Tibial artery (tissue), 4 donors: ENCODE measurements at regions not wholly inside any gene's neighbourhood (a gene's known extent, or its start where the extent isn't known, plus 50 kb on each side); places are given as distances from the start of the nearest gene placed in this dataset.
"Not testable (repeated sequence)": the region's sequence is repeated elsewhere in the genome, so short reads cannot be mapped to it uniquely, and the experiment has no call there.

Experiments
- DNase-seq, 2 donors: peaks; one replicate each; pipeline ENCODE4 v3.0.0-alpha.2; 2019
- H3K27ac ChIP-seq, 2 donors: fragments of 200-600 bp; sonication (generic) in 1 of 2; 1 replicate in 1 of 2; 2 replicates in 1 of 2; pipeline ENCODE4 v1.5.1; 2018 to 2019; ENCODE audit warnings: mild to moderate bottlenecking in 1 of 2
- H3K27me3 ChIP-seq, 2 donors: fragments of 200-600 bp; sonication (generic) in 1 of 2; one replicate each; pipeline versions ENCODE4 v1.5.1 to v1.6.0; 2016 to 2019
- H3K36me3 ChIP-seq, 3 donors: fragments of 200-600 bp; sonication (generic) in 2 of 3; one replicate each; pipeline ENCODE4 v1.5.1; 2016 to 2019; ENCODE audit warnings: mild to moderate bottlenecking in 2 of 3
- H3K4me1 ChIP-seq, 4 donors: fragments of 200-600 bp; sonication (generic) in 2 of 4; 1 replicate in 3 of 4; 2 replicates in 1 of 4; pipeline ENCODE4 v1.5.1; 2016 to 2019
- H3K4me3 ChIP-seq, 2 donors: fragments of 200-600 bp; sonication (generic) in 1 of 2; 1 replicate in 1 of 2; 2 replicates in 1 of 2; pipeline ENCODE4 v1.5.1; 2018 to 2019; ENCODE audit warnings: mild to moderate bottlenecking in 2 of 2
- H3K9me3 ChIP-seq, 3 donors: fragments of 200-600 bp; sonication (generic) in 1 of 3; one replicate each; pipeline ENCODE4 v1.5.1; 2016 to 2019
- CTCF ChIP-seq, 2 experiments: fragments of 200-600 bp in 1 of 2; fragments of 450-650 bp in 1 of 2; IDR thresholded peaks; one replicate each; pipeline ENCODE4 v1.5.1; 2017 to 2019; ENCODE audit warnings: antibody characterized with exemption in 2 of 2, mild to moderate bottlenecking in 1 of 2, moderate library complexity in 1 of 2
- intact Hi-C: fragments of 100-400 bp; cut with DNase I; formaldehyde crosslinking; loops from one replicate; pipeline ENCODE4 v1.15.0; 2023; ENCODE audit warnings: low total_unique reads

- no peaks in the 10 kb centered on the region for H3K27me3 ChIP-seq
- DNase-seq, result no peak
- intact Hi-C loops, result no loop called here
- no peaks in the 10 kb centered on the region for H3K36me3 ChIP-seq
- H3K27ac ChIP-seq, result no peak overlapping the region
- H3K4me3 ChIP-seq, result no peak overlapping the region
- no peak for TF ChIP-seq CTCF (IDR thresholded peaks at IDR 0.05)
- no peaks in the 10 kb centered on the region for H3K9me3 ChIP-seq
- no peaks in the 10 kb centered on the region for H3K4me1 ChIP-seq
These were observed 134.5 kb upstream of the SEMA6A start for GRCh38 chr5:116709082-116709481.

GRCh38 chr5:116705121-116705519 is 130.5 kb upstream of the SEMA6A start:
- H3K4me3 ChIP-seq, intact Hi-C loops, H3K27ac ChIP-seq, H3K36me3 ChIP-seq, H3K9me3 ChIP-seq, DNase-seq, H3K4me1 ChIP-seq, H3K27me3 ChIP-seq: not testable (repeated sequence)

GRCh38 chr5:116703941-116704340 is 129.3 kb upstream of the SEMA6A start:
- TF ChIP-seq CTCF (IDR thresholded peaks at IDR 0.05), result no peak
- no peak for DNase-seq
- intact Hi-C loops, result no loop called here
- Histone ChIP-seq H3K4me3 (no peak overlapping the region), H3K4me1 (no peaks in the 10 kb centered on the region), H3K27ac (no peak overlapping the region), H3K36me3 (no peaks in the 10 kb centered on the region), H3K9me3 (no peaks in the 10 kb centered on the region), H3K27me3 (no peaks in the 10 kb centered on the region)

GRCh38 chr5:116703328-116703727 is 128.7 kb upstream of the SEMA6A start:
- no peak for TF ChIP-seq CTCF (IDR thresholded peaks at IDR 0.05)

DNA sequence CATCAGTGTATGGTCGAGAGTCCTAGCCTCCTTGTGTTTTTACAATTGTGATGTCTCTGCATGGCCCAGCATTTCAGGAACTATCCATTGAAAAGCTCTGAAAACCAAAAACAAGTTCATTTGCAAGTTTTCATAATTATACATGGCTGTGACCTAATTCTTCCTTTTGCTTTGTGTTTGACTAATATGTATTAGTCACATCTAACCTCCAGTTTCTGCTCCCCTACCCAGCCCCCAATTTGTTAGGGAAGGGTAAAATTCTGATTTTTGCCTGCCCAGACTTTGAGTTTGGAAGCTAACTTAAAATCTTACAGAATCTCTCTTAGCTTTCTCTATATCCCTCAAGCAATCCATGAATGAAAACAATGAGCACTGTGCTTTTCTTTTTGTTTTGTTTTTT is 128.2 kb upstream of the SEMA6A start:
- TF ChIP-seq CTCF (IDR thresholded peaks at IDR 0.05), result no peak
- Histone ChIP-seq H3K27ac (no peak overlapping the region), H3K4me1 (no peaks in the 10 kb centered on the region), H3K9me3 (no peaks in the 10 kb centered on the region), H3K27me3 (no peaks in the 10 kb centered on the region), H3K36me3 (no peaks in the 10 kb centered on the region), H3K4me3 (no peak overlapping the region)
- no peak for DNase-seq
- intact Hi-C loops, result no loop called here

More at GRCh38 chr5:116703328-116703727, 128.7 kb upstream of the SEMA6A start:
- no peaks in the 10 kb centered on the region for H3K27me3 ChIP-seq
- no peaks in the 10 kb centered on the region for H3K4me1 ChIP-seq
- no peaks in the 10 kb centered on the region for H3K9me3 ChIP-seq
- no peak for DNase-seq
- no peak overlapping the region for H3K27ac ChIP-seq
- intact Hi-C loops, result no loop called here
- no peak overlapping the region for H3K4me3 ChIP-seq
- no peaks in the 10 kb centered on the region for H3K36me3 ChIP-seq

- intact Hi-C loops, result no loop called here
- H3K27me3 ChIP-seq, result no peaks in the 10 kb centered on the region
- DNase-seq, result no peak
- no peak for TF ChIP-seq CTCF (IDR thresholded peaks at IDR 0.05)
- no peaks in the 10 kb centered on the region for H3K9me3 ChIP-seq
- no peaks in the 10 kb centered on the region for H3K36me3 ChIP-seq
- H3K4me3 ChIP-seq, result no peak overlapping the region
- peaks cover 0 to 10% (median 5%) of the 10 kb centered on the region in 4 donors for H3K4me1 ChIP-seq
- no peak overlapping the region for H3K27ac ChIP-seq
These were observed 124.7 kb upstream of the SEMA6A start for GRCh38 chr5:116699332-116699731.
